T-helper 2 cell treated with Interferon-gamma antibody and Interleukin-4, amounts not matched to agents 100 ng/mL and 5 ng/mL, for 36 hours (primary cell): ENCODE measurements at regions not wholly inside any gene's neighbourhood (a gene's known extent, or its start where the extent isn't known, plus 50 kb on each side); places are given as distances from the start of the nearest gene placed in this dataset.
"Not testable (repeated sequence)": the region's sequence is repeated elsewhere in the genome, so short reads cannot be mapped to it uniquely, and the experiment has no call there.

Source experiments
- intact Hi-C: fragments of 100-400 bp; cut with micrococcal nuclease; formaldehyde crosslinking; loops from one replicate; pipeline ENCODE4 v1.15.1; 2023

DNA sequence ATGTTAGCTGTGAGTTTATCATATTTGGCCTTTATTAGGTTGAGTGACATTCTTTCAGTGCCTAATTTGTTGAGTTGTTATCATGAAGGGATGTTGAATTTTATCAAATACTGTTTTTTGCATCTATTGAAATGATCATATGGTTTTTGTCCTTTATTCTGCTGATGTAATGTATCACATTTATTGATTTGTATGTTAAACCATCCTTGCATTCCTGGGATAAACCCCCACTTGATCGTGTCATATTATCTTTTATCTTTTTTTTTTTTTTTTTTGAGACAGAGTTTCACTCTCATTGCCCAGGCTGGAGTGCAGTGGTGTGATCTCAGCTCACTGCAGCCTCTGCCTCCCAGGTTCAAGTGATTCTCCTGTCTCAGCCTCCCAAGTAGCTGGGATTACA is 51.9 kb upstream of the MFGE8 start:
- intact Hi-C loops: not testable (repeated sequence)

- intact Hi-C loops: no loop called here
Measured at GRCh38 chr15:88970232-88970631, 57.1 kb upstream of the MFGE8 start.

DNA sequence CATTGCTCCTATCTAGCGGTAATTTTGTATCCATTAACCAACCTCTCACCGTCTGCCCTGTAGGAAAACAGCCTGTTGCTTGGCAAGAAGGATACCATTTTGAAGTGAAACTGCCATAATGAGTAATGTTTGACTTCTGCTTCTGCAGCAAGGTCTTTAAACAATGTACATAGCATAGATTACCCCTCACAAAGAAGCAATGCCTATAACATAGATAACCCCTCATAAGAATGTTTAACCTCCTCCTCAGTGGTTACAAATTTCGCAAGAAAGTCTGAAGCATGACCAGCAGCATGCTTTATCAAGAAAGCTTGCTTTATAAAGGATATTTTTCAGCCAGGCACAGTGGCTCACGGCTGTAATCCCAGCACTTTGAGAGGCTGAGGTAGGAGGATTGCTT is 61.2 kb upstream of the MFGE8 start:
- intact Hi-C loops: no loop called here

- intact Hi-C loops: no loop called here
Measured at GRCh38 chr15:88975891-88976290, 62.7 kb upstream of the MFGE8 start.

GRCh38 chr15:88976656-88977055 is 63.5 kb upstream of the MFGE8 start:
- intact Hi-C loops: no loop called here

GRCh38 chr15:88979674-88980073 is 66.5 kb upstream of the MFGE8 start:
- intact Hi-C loops: no loop called here

DNA sequence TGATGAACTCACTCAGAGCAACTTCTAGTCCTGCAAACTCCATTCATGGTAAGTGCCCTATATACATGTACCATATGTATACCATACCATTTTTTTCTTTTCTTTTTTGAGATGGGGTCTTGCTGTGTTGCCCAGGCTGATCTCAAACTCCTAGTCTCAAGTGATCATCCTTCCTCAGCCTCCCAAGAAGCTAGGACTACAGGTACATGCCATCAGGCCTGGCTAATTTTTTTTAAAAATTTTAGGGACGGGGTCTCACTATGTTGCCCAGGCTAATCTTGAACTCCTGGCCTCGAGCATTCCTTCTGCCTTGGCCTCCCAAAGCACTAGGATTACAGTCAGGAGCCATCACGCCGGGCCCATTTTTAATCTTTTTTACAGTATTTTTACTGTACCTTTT is 67.3 kb upstream of the MFGE8 start:
- intact Hi-C loops: no loop called here

DNA sequence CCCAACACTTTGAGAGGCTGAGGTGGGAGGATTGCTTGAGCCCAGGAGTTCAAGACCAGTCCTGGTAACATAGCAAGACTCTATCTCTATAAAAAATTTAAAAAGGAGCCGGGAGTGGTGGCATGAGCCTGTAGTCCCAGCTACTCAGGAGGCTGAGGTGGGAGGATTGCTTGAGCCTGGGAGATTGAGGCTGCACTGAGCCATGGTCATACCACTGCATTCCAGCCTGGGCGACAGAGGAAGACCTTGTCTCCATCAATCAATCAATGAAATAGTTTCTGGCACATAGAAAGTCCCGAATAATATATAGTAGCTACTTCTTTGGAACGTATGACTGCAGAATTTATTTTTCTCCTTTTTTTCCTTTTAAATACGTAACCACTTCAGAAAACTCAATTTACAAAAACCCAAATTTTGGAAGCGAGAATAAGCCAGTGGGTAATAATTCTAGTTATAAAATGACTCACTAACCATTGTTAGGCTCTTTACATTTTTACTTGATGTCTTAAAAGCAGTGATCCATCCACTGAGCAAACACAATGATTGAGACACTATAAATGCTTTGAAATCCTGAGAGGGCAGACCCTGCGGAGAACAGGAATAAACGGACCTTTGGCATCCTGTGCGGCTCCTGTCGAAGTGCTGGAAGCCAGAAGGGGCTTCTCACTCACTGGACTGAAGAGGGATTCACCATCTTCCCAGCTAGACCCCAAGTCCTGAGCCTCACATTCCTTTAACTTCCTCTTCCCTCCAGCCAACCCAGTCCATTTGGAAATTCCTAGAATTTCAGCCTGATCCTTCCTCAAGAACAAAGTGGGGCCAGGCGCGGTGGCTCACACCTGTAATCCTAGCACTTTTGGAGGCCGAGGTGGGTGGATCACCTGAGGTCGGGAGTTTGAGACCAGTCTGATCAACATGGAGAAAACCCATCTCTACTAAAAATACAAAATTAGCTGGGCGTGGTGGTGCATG is 68.4 kb upstream of the MFGE8 start:
- intact Hi-C loops: no loop called here

DNA sequence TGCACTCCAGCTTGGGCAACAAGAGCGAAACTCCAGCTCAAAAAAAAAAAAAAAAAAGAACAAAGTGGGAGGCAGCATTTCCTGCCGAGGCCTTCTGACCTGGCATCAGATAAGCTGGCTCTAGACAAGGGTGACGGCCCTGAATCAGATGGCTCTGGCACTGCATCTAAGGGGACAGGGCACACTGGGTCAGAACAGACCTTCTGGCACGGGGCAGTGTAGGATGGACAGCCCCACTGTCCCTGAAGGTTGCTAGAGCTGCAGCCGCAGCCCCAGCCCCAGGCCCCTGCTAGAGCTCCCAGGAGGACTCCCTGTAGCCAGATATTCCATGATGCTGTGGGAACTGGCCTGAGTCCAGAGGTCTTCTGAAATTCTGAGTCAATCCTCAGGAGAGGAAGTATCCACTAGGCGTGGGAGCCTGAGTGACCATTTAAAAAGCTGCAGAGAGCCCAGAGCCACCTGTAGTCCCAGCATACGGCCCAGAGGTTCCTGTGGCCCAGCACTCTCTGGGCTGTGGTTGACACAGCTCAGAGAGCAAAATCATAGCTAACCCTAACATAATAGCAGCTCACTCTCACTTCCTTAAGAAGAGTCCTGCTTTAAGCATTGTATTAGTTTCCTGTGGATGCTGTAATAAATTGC is 69.2 kb upstream of the MFGE8 start:
- intact Hi-C loops: no loop called here

GRCh38 chr15:88982946-88983342 is 69.8 kb upstream of the MFGE8 start:
- intact Hi-C loops: no loop called here

GRCh38 chr15:88983861-88984429 is 70.8 kb upstream of the MFGE8 start:
- intact Hi-C loops: no loop called here

DNA sequence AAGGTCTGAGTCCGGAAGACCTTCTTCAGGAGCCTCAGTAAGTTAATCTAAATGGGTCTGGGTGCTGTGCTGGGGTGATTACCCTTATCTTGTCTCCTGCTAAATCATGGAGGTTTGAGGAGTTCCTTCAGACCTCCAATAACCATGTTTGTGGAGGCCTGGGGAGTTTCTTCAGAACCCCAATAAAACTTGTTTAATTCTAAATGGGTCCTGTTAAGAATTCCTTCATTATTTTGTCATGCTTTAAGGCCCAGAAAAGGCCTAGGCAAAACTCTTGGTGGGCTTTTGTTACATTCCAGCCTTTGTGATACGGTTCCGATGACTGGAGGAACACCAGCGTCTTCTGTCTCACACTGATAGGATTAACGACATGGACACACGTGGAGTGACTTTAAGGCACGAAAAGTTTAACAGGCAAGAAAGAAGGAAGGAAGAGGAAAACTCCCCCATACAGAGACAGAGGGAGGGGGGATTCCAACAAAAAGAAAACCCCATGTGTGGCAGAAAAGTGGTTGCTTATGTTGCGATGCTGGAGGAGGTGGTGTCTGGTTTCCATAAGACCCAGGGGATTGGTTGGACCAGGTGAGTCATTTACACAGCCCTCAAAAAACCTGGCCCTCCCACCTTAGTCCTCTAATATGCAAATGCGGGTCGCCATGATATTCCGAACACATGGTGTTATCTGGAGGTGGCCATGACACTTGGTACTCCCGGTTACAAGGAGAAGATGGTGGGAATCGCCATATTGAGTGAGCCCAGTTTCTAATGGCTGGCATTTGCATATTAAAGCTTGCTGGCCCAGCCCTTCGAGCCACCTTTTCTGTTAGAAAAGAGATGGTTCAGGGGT is 72.6 kb upstream of the MFGE8 start:
- intact Hi-C loops: no loop called here

DNA sequence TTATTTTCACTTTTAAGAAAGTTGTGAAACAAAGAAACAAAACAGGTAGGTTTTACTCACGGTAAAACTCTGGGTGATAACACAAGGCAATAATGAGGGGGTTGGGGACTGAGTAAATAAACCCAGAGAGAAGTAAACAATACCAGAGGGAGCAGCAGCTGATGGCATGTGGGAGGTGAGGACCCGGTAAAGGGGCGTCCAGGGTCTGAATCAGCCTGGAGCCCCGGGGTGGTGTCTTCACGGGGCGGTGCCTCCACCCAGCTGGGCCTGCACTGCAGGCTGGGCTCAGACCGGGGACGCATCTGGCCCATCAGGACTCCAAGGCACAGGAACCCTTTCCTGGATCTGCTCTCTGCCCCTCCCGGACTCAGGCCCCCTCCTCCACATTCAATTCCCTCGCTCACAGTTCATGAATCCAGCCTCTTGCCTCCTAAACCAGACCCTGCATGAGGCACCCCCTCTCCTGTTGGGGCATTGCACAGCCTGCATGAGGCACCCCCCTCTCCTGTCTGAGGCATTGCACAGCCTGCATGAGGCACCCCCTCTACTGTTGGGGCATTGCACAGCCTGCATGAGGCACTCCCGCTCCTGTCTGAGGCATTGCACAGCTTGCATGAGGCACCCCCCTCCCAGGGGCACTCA is 73.9 kb upstream of the MFGE8 start:
- intact Hi-C loops: no loop called here

- intact Hi-C loops: no loop called here
Measured at GRCh38 chr15:88987591-88987933, 74.4 kb upstream of the MFGE8 start.

GRCh38 chr15:88987934-88988671 is 74.9 kb upstream of the MFGE8 start:
- intact Hi-C loops: no loop called here

DNA sequence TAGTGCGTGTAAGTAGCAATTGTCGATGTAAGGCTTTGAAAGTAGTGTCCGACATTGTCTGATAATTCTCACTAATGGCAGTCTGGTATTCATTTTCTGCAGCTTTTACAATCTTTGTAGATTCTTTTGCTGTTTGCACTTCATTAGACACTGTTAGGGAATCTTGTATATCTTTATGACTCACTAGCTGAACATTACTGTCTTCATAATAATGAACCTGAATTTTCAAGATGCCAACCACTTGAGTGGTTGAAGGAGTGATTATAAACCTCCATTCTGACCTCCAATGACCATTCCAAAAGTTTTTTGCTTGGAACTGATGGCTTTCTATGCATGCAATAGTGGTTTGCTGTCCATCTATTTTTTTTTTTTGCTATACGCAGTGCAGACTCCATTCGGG is 76.4 kb upstream of the MFGE8 start:
- intact Hi-C loops: no loop called here

DNA sequence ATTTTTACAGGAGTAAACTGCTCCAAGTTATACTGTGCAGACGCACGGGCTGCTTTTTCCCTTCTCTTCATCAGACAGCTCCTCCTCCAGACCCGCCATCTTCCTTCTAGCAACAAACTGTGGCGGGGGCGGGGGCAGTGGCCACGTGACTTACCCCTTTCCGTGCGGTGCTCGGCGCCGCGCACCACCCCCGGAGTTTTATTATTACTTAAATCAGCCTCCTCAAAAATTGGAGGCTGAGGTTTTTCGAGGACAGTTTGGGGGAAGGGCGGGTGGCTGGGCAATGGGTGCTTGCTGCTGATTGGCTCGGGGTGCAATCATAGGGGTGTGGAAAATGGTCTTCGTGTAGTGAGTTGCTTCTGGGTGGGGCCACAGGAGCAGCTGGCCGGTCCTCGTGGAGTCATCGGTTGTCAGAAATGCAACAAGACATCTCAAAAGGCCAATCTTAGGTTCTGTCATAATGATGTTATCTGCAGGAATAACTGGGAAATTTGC is 77.1 kb upstream of the MFGE8 start:
- intact Hi-C loops: no loop called here

DNA sequence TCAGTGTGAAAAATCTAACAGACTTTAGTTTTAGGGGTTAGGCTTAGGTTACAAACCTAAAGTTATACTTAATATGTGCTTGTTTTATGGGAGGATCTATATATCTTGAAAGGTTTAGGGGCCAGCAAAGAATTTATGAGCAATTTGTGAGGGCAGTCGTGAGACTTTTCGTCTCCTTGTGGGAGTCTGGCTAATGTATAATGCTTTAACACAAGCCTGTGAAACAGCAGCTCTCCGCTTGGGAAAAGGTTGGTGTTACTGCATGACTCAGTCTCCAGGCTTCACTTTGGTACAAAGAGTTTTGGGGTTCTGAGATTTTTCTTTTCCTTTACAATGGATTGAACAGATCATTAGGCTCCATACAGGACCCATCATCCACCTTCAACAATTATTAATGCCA is 79.0 kb upstream of the MFGE8 start:
- intact Hi-C loops: no loop called here

GRCh38 chr15:88992912-88993376 is 79.8 kb upstream of the MFGE8 start:
- intact Hi-C loops: no loop called here

GRCh38 chr15:88993662-88994061 is 80.5 kb upstream of the MFGE8 start:
- intact Hi-C loops: no loop called here
